SHP77 treated with DMSO at 0.1 percent for 48 hours (cell line): ENCODE measurements at regions not wholly inside any gene's neighbourhood (a gene's known extent, or its start where the extent isn't known, plus 50 kb on each side); places are given as distances from the start of the nearest gene placed in this dataset.
"Not testable (repeated sequence)": the region's sequence is repeated elsewhere in the genome, so short reads cannot be mapped to it uniquely, and the experiment has no call there.

ENCODE experiments used
- DNase-seq: peaks from one replicate; lab custom pipeline; 2025; lab: John Stamatoyannopoulos, UW

DNA sequence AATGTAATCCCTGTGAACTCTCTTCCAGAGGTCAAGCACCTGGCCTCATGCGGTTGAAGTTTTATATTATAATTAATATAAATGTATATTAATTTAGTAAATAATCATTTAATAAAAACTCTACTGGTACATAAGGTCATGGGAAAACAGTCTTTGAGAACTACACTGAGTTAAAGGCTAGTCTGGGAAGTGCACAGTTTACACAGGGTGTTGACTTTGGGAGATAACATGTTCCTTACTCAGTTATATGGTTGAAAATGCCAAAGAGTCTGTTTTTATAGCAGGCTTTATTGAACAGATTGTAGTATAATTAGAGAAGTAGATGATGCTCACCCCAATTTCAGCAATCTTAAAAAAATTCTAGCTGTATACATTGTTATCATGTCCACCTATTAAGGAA lies 735.9 kb downstream of the GATA3 start:
- DNase-seq = no peak

DNA sequence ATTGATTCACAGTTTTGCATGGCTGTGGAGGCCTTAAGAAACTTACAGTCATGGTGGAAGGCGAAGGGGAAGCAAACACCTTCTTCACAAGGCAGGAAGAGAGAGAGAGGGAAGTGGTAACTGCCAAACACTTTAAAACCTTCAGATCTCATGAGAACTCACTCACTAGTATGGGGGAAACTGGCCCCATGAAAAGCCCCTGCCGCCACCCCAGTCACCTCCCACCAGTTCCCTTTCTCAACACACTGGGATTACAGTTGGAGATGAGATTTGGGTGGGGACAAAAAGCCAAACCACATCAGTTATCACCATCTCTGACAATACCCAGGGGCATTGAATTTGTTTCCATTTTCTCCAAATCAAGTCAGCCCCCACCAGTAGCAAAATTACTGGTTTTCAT lies 740.4 kb downstream of the GATA3 start:
- DNase-seq = no peak

DNA sequence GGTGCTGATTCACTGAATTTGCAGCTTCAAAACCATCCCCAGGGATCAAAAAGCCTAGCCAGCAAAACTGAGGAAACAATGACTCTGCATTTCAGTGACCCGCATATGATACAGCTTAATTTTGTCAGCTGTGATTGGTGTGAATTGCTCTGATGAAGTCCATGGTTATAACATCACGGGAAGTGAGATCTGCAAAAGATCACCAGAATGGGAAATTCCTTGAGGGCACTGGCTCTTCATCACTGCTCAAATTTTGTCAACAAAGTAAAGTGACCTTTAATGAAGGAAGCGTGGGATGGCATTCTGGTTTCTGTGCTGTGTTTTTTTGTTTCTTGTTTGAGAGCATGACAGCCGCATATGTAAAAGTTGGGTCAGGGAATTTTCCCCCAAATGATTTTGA lies 745.9 kb downstream of the GATA3 start:
- DNase-seq = no peak

DNA sequence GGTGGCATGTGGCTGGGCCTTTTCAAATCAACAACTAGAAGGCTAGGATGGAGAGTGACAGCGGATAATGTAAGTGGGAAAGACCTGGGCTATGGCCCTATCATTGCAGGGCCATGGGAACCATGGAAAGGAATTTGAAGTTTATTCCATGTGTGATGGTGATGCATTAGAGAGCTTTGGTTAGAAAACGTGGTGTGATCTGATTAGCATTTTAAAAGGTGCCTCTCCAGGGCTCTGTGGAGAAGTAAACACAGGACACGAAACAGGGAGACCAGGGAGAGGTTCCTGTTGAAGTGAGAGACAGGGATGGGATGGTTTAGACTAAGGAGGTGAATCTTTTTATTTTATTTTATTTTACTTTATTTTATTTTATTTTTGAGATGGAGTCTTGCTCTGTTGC lies 749.5 kb downstream of the GATA3 start:
- DNase-seq = no peak

DNA sequence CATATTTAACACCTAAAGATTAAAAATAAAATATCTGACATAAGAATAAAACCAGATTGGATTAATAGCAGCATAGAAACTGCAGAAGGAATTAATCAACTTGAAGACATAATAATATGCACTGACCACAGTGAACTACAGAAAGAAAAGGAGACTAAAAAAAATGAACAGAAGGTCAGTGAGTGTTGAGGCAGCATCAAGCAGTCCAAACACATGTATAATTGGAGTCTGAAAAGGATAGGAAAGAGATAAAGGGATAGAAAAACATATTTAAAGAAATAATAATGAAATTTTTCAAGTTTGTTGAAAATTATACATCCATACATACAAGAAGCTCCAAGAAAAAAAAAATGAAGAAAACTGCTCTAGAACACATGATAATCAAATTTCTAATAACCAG lies 756.2 kb downstream of the GATA3 start:
- DNase-seq = no peak

DNA sequence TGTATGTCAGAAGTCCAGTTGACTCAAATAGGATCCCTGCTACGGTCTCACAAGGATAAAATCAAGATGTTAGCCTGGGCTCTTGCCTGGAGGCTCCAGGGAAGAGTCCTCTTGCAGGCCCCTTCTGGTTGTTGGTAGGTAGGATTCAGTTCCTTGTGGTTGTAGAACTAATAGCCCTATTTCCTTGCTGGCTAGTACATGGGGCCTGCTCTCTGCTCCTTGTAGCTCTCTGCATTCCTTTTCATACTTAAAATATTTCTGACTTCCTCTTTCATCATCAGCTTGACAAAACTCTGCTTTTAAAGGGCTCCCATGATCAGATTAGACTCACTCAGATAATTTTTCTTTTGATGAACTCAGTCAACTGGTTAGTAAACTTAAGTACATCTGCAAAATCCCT lies 756.7 kb downstream of the GATA3 start:
- DNase-seq = no peak

DNA sequence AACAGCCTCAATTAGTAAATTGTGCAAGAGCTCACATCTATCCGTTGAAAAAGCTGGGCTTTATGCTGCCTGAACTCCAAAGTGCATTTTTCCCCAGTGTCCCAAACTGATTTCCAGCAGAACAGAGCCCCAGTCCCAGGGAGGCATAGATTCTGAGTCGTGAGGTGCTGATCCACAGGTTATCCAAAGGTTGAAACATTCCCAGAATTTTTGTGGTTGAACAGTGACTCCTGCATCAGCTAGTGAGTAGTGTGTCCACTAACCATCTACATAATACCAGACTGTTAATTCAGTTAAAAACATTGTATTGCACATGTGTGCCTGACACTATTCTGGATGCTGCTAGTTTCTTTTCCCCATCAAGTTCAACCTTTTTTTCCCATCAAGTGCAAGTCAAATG lies 761.5 kb downstream of the GATA3 start:
- DNase-seq = no peak

DNA sequence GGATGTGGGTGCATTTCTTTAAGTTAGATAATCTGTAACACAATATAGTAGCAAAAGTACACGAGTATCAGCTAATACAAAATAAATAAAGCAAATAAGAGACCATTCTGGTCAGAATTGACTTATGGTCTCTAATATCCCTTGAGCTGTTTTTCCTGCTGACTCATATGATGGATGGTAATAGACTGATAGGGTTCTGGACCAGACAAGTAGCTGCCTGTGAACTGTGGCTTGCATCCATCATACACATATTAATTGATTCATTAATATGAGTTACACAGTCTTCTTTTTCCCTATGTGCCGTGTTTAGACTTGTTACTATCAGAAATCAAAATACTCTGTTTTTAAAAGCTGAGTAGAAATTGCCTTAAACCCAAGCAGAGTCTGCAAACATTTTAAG lies 762.8 kb downstream of the GATA3 start:
- no peak for DNase-seq

DNA sequence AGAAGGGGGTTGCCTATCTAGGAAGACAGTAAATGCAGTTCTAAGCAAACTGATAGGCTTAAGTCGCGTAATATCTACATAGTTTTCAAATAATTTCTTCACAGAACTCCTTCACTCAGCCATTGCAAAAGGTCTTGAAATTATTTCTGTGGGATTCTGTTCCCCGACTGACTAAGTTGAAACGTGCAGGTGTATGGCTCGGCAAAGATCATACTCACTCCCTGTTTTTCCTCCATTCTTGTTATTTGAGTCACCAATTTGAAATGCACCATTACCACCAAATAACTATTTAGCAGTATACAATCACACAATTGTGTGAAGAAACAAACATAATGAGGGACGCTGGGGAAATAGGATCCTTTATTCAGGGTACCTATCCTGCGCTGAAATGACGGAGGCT lies 771.1 kb downstream of the GATA3 start:
- DNase-seq = no peak

DNA sequence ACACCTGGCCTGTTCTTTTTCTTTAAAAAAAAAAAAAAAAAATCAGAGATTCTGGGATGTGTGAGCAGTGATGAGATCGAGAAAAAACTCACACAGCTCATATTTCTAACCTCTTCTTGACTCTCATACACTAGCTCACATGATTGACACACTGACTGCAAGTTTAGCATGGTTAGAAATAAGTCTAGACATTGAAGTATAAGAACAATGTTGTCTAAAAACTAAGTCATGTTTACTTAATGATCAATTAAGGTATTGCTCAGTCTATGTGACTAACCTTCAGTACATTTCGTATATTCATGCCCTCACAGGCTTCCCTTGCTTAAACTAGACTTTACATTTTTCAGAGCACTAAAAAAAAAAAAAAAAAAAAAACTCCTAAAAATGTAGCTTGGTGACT lies 775.1 kb downstream of the GATA3 start:
- DNase-seq = no peak

DNA sequence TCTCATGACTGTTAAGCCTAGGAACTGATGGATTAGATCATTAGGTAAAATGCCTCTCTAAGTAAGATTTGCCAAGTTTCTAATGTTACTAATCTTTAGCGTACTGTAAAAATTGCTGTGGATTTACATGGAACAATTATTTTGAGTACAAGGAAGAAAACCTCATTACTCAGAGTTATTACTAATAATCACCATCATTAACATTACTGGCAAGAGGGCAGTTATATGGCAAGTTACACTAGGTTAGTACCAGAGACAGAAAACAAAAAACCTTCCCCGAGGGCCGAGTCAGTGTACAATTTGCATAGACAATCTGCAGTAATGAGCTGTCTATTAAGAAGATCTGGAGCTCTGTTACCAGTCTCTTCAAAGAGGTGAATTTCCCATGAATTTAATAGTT lies 775.6 kb downstream of the GATA3 start:
- no peak for DNase-seq

DNA sequence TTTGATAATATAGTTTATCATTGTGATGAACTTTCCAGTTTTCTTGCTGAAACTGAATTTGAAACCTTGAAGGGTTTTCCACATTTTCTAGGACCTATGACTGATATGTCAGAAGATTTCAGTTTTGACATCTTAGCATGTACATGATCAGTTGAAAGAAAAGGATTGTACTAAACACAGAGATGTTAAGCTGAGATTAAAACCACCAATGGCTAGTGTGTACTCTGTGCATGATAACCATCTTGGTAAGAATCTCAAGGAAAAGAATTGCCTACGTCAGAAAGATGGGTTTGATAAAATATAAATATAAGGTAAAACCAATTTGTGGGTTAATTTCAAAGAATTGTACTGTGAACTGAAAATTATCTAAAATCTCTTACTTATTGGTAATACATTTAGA lies 776.4 kb downstream of the GATA3 start:
- DNase-seq = no peak

DNA sequence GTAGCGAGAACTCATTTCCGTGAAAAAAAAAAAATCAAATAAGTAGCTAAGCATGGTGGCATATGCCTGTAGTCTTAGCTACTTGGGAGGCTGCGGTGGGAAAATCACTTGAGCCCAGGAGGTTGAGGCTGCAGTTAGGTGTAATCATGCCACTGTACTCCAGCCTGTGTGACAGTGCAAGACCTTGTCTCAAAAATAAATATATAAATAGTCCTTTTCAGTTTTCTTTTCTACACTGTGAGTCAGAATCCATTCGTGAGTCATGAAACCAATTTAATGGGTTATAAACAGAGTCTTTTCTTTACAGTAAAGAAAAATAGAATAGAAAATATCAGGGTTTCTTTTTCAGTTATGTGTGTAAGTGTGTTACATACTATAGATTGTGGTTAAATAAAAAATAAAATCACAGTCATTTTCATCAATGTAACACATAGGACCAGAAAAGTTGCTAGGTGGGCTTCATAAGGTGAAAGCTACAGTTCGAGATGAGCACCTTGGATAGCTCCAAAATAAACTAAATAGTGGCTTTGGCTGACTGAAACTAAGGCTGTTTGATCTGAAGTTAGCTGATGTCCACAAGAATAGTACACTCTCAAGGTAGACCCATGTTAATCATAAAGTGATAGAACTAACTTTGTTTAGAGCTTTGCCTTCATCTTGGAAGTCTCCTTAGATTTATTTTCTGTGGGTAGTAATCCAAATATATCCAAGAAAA lies 781.1 kb downstream of the GATA3 start:
- DNase-seq = no peak

DNA sequence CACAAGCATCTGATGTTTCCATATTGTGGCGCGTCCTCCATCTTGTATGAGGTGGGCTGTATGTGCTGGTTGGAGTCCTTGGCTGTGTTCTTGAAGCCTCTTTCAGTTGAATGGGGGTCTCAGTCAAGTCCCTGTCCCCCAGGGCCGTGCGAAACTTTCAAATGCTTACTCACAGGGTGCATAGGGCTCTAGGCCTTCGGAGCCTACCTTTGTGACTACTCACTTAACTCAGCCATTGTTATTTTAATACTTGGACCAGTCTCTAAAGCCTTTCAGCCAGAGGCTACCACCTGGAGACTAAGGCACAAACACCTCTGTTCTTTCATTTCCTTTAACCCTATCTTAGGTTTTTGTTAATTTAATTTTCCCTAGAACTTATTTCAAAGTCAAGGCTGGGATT lies 785.9 kb downstream of the GATA3 start:
- DNase-seq = no peak

DNA sequence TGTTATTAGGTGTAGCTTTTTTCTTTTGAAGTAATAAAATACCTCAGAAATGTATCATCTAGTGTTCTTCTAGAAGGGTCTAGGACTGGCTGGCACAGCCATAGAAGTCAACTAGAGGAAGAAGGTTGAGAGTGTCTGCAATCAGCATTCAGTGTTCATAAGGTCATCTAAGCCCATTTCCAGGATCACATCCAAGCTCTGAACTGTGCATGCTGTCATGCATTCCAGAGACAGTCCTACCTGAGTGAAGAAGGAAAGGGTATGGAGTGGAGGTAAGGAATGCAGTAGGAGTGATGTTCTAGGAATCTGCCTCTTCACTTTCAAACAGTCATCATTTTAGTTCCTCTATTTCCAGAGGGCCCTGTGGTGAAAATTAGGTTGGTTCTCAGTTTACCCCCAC lies 789.7 kb downstream of the GATA3 start:
- DNase-seq = no peak

DNA sequence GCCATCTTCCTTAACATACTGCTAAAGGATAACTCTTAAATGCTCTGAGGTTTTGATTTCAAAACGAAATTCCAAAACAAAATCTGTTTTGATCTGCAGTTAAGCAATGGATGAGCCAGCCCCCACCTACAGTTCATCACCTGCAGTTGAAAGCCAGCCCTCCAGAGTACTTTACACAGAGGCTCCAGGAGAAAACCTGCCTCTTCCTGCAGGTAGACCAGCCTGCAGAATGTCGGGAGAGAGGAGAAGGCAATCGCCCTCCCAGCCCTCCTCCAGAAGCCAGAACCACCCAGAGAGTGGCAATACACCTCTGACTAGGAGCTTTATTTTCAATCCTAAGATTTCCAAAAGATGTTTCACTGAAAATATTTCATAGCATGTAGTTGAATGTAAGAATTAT lies 798.1 kb downstream of the GATA3 start:
- DNase-seq = no peak

DNA sequence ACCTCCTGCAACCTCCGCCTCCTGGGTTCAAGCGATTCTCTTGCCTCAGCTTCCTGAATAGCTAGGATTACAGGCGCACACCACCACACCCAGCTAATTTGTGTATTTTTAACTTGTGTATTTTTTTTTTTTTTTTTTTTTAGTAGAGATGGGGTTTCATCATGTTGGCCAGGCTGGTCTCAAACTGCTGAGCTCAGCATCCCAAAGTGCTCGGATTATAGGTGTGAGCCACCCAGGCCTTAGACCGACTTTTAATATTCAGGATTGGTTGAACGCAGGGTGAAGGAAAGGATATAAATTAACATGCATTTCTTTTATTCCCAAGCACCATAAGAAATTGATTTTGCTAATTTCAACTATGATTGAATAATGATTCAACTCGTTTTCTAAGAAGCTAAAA lies 798.6 kb downstream of the GATA3 start:
- no peak for DNase-seq

DNA sequence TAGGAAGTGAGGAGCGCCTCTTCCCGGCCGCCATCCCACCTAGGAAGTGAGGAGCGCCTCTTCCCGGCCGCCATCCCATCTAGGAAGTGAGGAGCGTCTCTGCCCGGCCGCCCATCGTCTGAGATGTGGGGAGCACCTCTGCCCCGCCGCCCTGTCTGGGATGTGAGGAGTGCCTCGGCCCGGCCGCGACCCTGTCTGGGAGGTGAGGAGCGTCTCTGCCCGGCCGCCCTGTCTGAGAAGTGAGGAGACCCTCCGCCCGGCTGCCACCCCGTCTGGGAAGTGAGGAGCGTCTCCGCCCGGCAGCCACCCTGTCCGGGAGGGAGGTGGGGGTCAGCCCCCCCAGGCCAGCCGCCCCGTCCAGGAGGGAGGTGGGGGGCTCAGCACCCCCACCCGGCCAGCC lies 814.4 kb downstream of the GATA3 start:
- not testable (repeated sequence) for DNase-seq

DNA sequence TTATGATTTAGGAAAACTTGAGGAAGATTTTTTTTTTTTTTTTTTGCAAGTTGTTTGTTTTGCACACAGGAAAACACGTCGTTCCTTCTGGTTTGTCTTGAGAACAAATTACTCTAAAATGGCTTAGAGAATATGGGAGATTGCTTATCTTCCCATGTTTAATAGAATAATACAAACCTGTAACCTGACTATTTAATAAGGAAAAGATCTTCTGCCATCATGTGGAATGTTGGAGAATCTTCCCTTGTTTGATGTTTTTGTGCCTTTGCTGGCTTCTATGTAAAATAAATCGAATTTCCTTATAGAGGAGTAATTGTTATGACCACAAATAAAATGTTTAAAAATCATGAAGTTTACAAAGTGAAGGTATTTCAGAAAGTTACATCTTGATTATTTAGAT lies 818.8 kb downstream of the GATA3 start:
- no peak for DNase-seq

DNA sequence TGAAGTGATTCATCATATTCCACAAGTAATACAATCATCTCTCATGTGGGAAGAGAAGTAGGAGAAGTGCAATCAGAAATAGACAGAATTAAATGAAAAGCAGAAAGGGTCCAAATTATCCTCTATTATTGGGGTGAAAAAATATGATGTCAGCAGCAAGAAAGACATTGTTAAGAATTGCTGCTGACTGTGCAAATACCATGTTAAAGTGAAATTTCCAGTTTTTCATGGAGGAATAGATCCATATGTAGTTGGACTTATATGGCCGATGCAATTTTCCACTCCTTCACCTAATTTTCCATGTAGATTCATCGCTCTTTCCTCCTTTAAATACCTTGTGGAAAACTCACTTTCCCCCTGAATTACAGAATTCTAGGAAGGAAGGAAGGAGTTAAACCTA lies 819.8 kb downstream of the GATA3 start:
- DNase-seq = no peak

DNA sequence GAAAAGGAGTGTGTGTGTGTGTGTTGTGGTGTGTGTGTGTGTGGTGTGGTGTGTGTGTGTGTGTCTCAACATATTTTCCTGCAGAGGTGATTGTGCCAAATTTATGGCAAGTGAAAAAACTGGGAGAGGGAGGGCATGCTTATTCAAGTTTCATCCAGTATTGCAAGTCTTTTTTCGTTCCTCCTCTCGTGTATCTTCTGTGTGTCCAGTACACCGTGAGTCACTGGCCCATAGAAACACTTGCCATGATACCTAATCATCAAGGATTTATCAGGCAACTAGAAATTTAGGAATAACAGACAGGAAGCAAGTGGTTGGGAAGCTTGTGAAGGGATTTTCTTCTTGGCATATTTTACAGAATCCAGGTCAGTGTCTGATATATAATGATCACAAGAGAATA lies 820.5 kb downstream of the GATA3 start:
- DNase-seq = no peak

DNA sequence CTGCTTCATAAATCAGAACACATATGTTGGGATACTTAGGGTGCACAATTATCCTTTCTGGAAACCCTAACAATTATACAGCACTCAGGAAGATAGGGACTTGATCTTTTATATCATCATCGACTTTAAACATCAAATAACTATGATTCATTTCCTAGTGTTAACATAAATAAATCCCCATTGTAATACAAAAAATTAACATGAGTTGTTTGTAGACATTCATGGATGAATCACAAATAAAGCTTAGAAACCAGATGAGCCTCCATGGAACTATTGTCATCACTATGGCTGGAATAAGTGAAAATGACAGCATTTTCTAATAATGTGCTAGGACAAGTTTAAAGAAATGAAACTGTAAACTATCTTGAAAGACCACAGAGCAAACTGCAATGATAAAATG lies 821.7 kb downstream of the GATA3 start:
- no peak for DNase-seq

DNA sequence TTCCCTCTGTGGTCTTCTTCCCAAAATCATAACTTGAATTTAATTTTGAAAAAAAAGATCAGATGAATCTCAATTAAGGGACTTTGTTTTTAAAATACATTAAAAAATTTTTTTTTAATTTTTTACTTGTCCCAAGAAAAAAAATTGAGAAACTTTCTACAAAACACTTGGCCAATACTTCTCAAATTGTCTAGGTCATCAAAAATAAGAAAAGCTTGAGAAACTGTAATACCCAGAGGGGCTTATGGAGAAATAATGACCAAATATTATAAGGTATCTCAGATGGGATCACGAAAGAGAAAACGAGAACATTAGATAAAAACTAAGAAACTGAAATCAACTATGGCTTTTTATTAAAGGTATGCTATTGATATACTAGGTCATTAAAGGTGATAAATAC lies 835.0 kb downstream of the GATA3 start:
- no peak for DNase-seq

DNA sequence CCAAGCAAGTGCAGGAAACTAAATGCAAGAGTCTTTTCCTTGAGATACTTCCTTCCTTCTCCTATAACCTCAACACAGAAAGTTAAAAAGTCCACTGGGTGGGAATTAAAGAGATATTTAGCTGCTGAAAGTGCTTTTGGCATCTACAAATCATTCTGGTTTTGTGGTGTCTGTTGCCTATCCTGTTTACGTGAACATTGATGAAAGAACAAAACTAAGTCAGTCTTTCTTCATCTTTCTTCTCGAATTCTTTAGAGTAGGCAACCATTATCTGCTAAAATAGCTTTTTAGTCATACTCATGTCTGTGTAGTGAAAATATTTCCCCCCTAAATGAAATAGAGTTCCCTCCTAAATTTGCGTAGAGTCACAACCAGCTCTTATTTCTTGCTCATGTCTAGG lies 838.6 kb downstream of the GATA3 start:
- no peak for DNase-seq

DNA sequence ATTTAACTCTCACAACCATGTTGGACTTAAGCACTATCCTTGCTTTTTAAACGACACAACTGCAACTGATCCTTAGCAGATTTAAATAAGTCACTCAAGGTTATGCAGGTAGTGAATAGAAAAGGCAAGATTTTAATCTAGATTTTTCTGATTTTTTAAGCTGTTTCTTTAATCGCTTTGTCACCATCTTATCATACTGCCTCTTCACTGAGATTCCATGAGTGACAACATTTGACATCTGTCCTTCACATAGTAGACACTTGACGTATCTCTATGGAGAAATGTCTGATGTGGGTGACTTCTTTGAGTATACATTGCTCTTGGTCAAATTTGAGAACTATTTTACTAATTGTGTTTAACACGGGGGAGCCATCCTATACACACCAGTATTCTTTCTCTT lies 839.7 kb downstream of the GATA3 start:
- no peak for DNase-seq
